ENCODE measurements at regions not wholly inside any gene's neighbourhood (a gene's known extent, or its start where the extent isn't known, plus 50 kb on each side); places are given as distances from the start of the nearest gene placed in this dataset.
A peak's percentile ranks its signal among the peaks of the same experiment; 100 is the strongest.

DNA sequence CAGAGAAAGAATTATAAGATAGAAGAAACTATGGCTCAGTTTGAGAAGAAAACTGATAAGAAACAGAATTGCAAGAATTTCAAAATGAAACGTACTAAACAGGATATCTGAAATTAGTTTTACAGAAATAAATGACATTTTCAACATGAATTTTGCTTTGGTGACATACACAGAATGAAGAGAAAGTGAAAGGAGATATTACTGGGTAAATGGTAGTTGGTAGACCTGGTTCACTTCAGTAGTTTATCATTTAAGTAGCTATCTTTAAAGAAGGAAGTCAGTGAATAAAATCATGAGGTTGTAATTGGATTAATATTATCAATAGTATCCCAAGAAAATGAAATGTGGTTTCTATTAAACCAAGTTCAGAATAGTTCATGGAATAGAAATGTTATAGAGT lies 395.5 kb upstream of the SMIM31 start:
- H3K4me2 ChIP-seq (ENCODE audit: low read depth, low read length): peak overlapping the region; percentile 58
- no peak overlapping the region for H3K27ac ChIP-seq (ENCODE audit: low read length)
- no peaks in the 10 kb centered on the region for H3K27me3 ChIP-seq (replicated peaks; ENCODE audit: insufficient read depth, low read length)
- peaks cover 8% of the 10 kb centered on the region; the same call in 1 of the 2 replicates for H3K4me1 ChIP-seq (ENCODE audit: low read length)
- H4K20me1 ChIP-seq (ENCODE audit: insufficient read depth, low read length): no peaks in the 10 kb centered on the region
- 0 out of 2 replicates have a peak, but pooled peaks cover 5% of the 10 kb centered on the region for H3F3A ChIP-seq (ENCODE audit: insufficient read depth, low read length)
- TF ChIP-seq EZH2 (optimal IDR thresholded peaks at IDR 0.05; ENCODE audit: low read depth, low read length): no peak
- no peak for TF ChIP-seq EZH2phosphoT487 (IDR thresholded peaks at IDR 0.05; ENCODE audit: low read length)
- TF ChIP-seq, protein P1, sequence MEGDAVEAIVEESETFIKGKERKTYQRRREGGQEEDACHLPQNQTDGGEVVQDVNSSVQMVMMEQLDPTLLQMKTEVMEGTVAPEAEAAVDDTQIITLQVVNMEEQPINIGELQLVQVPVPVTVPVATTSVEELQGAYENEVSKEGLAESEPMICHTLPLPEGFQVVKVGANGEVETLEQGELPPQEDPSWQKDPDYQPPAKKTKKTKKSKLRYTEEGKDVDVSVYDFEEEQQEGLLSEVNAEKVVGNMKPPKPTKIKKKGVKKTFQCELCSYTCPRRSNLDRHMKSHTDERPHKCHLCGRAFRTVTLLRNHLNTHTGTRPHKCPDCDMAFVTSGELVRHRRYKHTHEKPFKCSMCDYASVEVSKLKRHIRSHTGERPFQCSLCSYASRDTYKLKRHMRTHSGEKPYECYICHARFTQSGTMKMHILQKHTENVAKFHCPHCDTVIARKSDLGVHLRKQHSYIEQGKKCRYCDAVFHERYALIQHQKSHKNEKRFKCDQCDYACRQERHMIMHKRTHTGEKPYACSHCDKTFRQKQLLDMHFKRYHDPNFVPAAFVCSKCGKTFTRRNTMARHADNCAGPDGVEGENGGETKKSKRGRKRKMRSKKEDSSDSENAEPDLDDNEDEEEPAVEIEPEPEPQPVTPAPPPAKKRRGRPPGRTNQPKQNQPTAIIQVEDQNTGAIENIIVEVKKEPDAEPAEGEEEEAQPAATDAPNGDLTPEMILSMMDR (IDR thresholded peaks at IDR 0.05; ENCODE audit: low read length): no peak
- no peak overlapping the region for H3K9ac ChIP-seq (ENCODE audit: low read length)
- DNase-seq: peak; percentile 27
- H3K36me3 ChIP-seq (replicated peaks; ENCODE audit: insufficient read depth, low read length): no peaks in the 10 kb centered on the region
- H3K4me3 ChIP-seq (ENCODE audit: low read length): peak overlapping the region; percentile 20
- no peaks in the 10 kb centered on the region for H3K9me3 ChIP-seq (replicated peaks; ENCODE audit: insufficient read depth, low read length)
- H3K9me2 ChIP-seq (replicated peaks; ENCODE audit: insufficient read depth, low read length): no peaks in the 10 kb centered on the region
- peak overlapping the region; percentile 55 for H2AFZ ChIP-seq (ENCODE audit: low read length)
- H3K79me2 ChIP-seq (ENCODE audit: low read length): no peaks in the 10 kb centered on the region

- H2AFZ ChIP-seq (ENCODE audit: low read length): no peak overlapping the region
- DNase-seq: no peak
- no peak overlapping the region for H3K4me2 ChIP-seq (ENCODE audit: low read depth, low read length)
- no peak overlapping the region for H3K9ac ChIP-seq (ENCODE audit: low read length)
- 0 out of 2 replicates have a peak, but pooled peaks cover 5% of the 10 kb centered on the region for H3F3A ChIP-seq (ENCODE audit: insufficient read depth, low read length)
- H3K36me3 ChIP-seq (replicated peaks; ENCODE audit: insufficient read depth, low read length): no peaks in the 10 kb centered on the region
- peaks cover 8% of the 10 kb centered on the region; the same call in 1 of the 2 replicates for H3K4me1 ChIP-seq (ENCODE audit: low read length)
- no peaks in the 10 kb centered on the region for H4K20me1 ChIP-seq (ENCODE audit: insufficient read depth, low read length)
- H3K9me3 ChIP-seq (replicated peaks; ENCODE audit: insufficient read depth, low read length): no peaks in the 10 kb centered on the region
- no peaks in the 10 kb centered on the region for H3K79me2 ChIP-seq (ENCODE audit: low read length)
- no peaks in the 10 kb centered on the region for H3K27me3 ChIP-seq (replicated peaks; ENCODE audit: insufficient read depth, low read length)
- no peak overlapping the region for H3K27ac ChIP-seq (ENCODE audit: low read length)
- no peaks in the 10 kb centered on the region for H3K9me2 ChIP-seq (replicated peaks; ENCODE audit: insufficient read depth, low read length)
- no peak overlapping the region for H3K4me3 ChIP-seq (ENCODE audit: low read length)
- no peak for TF ChIP-seq EZH2phosphoT487 (IDR thresholded peaks at IDR 0.05; ENCODE audit: low read length)
- TF ChIP-seq EZH2 (optimal IDR thresholded peaks at IDR 0.05; ENCODE audit: low read depth, low read length): no peak
- TF ChIP-seq, protein P1 (IDR thresholded peaks at IDR 0.05; ENCODE audit: low read length): no peak
Observed at GRCh38 chr4:164359881-164360280, 394.1 kb upstream of the SMIM31 start.

GRCh38 chr4:164368894-164369293 lies 385.0 kb upstream of the SMIM31 start:
- no peak overlapping the region for H3K4me3 ChIP-seq (ENCODE audit: low read length)
- no peak for DNase-seq
- no peaks in the 10 kb centered on the region for H3K27me3 ChIP-seq (replicated peaks; ENCODE audit: insufficient read depth, low read length)
- no peaks in the 10 kb centered on the region for H3K79me2 ChIP-seq (ENCODE audit: low read length)
- H3K9ac ChIP-seq (ENCODE audit: low read length): no peak overlapping the region
- H3K36me3 ChIP-seq (replicated peaks; ENCODE audit: insufficient read depth, low read length): no peaks in the 10 kb centered on the region
- no peaks in the 10 kb centered on the region for H3K4me1 ChIP-seq (ENCODE audit: low read length)
- no peaks in the 10 kb centered on the region for H3K9me3 ChIP-seq (replicated peaks; ENCODE audit: insufficient read depth, low read length)
- no peaks in the 10 kb centered on the region for H3F3A ChIP-seq (ENCODE audit: insufficient read depth, low read length)
- no peak overlapping the region for H3K27ac ChIP-seq (ENCODE audit: low read length)
- no peaks in the 10 kb centered on the region for H4K20me1 ChIP-seq (ENCODE audit: insufficient read depth, low read length)
- no peak overlapping the region for H2AFZ ChIP-seq (ENCODE audit: low read length)
- no peak overlapping the region for H3K4me2 ChIP-seq (ENCODE audit: low read depth, low read length)
- TF ChIP-seq, protein P1 (IDR thresholded peaks at IDR 0.05; ENCODE audit: low read length): no peak
- TF ChIP-seq EZH2phosphoT487 (IDR thresholded peaks at IDR 0.05; ENCODE audit: low read length) (no peak), EZH2 (optimal IDR thresholded peaks at IDR 0.05; ENCODE audit: low read depth, low read length) (no peak)
- H3K9me2 ChIP-seq (replicated peaks; ENCODE audit: insufficient read depth, low read length): no peaks in the 10 kb centered on the region
